ENCODE measurements at regions not wholly inside any gene's neighbourhood (a gene's known extent, or its start where the extent isn't known, plus 50 kb on each side); places are given as distances from the start of the nearest gene placed in this dataset.

DNA sequence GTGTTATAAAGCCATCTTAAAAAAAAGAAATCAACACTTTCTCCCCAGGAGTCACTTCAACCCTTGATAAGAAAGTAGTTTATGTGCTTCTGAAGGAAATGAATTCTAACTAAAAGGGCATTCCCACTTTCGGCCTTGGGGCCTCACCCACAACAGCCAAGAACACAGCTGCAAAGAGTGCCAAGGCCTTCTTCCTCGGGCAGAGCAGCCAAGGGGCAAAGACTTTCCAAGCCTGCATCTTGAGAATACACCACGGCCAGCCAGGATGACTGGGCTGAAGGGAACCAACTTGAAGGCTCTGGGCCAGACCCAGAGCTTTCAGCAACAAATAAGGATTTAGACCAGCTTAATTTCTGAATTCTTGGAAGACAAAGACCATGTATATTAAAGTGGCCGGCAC is 60.4 kb upstream of the FOXN3 start:
- no peak for FAIRE-seq
- Histone ChIP-seq H3K36me3 (ENCODE audit: control insufficient read depth in 3 of 3, insufficient read depth in 2 of 3, low read depth in 1 of 3, low read length in 3 of 3) (peaks cover 0 to 2% (median 2%) of the 10 kb centered on the region in 3 donors), H3K27me3 (ENCODE audit: control insufficient read depth in 3 of 3, insufficient read depth in 3 of 3, low read length in 3 of 3) (no peaks in the 10 kb centered on the region), H3K4me1 (ENCODE audit: control insufficient read depth in 3 of 3, insufficient read depth in 2 of 3, low read depth in 1 of 3, low read length in 2 of 3) (peaks cover 0 to 3% (median 0%) of the 10 kb centered on the region in 3 donors), H3K4me3 (ENCODE audit: low read depth in 1 of 3, low read length in 3 of 3) (no peak overlapping the region), H3K27ac (ENCODE audit: low read depth in 1 of 3, low read length in 2 of 3) (no peak overlapping the region), H3K9me3 (ENCODE audit: control insufficient read depth in 2 of 2, insufficient read depth in 1 of 2, low read depth in 1 of 2, low read length in 1 of 2) (no peaks in the 10 kb centered on the region)
- 13 to 53% (median 42%) methylated on average over 4 of the region's 4 CpGs for WGBS, 3 donors
- peak in 1 of 2 donors; percentile 70 for DNase-seq

DNA sequence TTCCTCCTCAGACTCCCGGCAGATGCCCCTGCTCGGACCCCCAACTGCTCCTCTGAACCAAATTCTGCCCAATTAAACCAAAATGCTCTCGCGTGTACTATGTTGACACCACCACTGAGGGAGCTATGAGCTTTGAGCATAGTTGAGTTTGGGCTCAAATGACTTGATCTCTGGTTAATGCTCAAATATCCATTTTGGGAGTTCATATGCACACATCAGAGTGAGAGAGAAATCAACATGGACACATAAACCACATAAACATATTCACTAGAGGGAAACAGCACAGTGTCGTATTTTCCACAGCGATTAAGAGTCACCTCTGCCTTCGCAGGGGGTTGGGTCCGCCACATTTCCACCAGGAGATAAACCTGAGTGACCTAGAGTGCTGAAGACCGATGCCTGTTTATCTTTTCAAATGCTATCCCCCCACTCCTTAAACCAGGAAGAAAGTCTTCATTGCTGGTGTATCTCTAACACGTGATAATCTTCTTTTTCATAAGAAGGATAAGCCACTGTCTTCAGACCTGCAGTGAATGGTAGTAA is 59.4 kb upstream of the FOXN3 start:
- DNase-seq (no peak), FAIRE-seq (no peak)
- 94 to 97% (median 95%) methylated on average over 10 of the region's 10 CpGs for WGBS, 3 donors
- no peaks in the 10 kb centered on the region for H3K27me3 ChIP-seq (ENCODE audit: control insufficient read depth in 3 of 3, insufficient read depth in 3 of 3, low read length in 3 of 3)
- H3K9me3 ChIP-seq (ENCODE audit: control insufficient read depth in 2 of 2, insufficient read depth in 1 of 2, low read depth in 1 of 2, low read length in 1 of 2): no peaks in the 10 kb centered on the region
- H3K27ac ChIP-seq (ENCODE audit: low read depth in 1 of 3, low read length in 2 of 3): no peak overlapping the region
- H3K4me1 ChIP-seq (ENCODE audit: control insufficient read depth in 3 of 3, insufficient read depth in 2 of 3, low read depth in 1 of 3, low read length in 2 of 3): peaks cover 0 to 4% (median 0%) of the 10 kb centered on the region in 3 donors
- peaks cover 0 to 2% (median 0%) of the 10 kb centered on the region in 3 donors for H3K36me3 ChIP-seq (ENCODE audit: control insufficient read depth in 3 of 3, insufficient read depth in 2 of 3, low read depth in 1 of 3, low read length in 3 of 3)
- no peak overlapping the region for H3K4me3 ChIP-seq (ENCODE audit: low read depth in 1 of 3, low read length in 3 of 3)

DNA sequence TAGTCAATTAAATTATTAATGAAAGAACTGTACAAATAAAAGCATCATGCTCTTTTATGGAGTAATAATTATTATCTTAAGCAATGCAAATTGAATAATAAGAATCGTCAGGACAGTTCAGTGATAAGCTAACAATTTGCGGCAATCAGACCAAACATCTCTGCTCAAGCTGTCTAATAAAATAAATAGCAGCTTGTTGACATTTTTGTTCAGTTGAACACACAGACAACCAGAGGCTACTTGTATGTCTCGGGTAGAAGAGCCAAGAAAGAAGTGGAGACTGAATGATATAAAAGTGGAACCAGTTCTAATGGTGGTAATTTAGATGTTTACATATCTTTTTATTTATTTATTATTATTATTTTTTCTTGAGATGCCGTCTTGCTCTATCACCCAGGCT is 57.4 kb upstream of the FOXN3 start:
- H3K9me3 ChIP-seq (ENCODE audit: control insufficient read depth in 2 of 2, insufficient read depth in 1 of 2, low read depth in 1 of 2, low read length in 1 of 2): no peaks in the 10 kb centered on the region
- H3K27me3 ChIP-seq (ENCODE audit: control insufficient read depth in 3 of 3, insufficient read depth in 3 of 3, low read length in 3 of 3): no peaks in the 10 kb centered on the region
- no peak overlapping the region for H3K27ac ChIP-seq (ENCODE audit: low read depth in 1 of 3, low read length in 2 of 3)
- 66 to 75% (median 67%) methylated on average over 4 of the region's 4 CpGs for WGBS, 3 donors
- FAIRE-seq (no peak), DNase-seq (no peak)
- peaks cover 0 to 2% (median 0%) of the 10 kb centered on the region in 3 donors for H3K36me3 ChIP-seq (ENCODE audit: control insufficient read depth in 3 of 3, insufficient read depth in 2 of 3, low read depth in 1 of 3, low read length in 3 of 3)
- H3K4me3 ChIP-seq (ENCODE audit: low read depth in 1 of 3, low read length in 3 of 3): no peak overlapping the region
- peaks cover 0 to 8% (median 7%) of the 10 kb centered on the region in 3 donors for H3K4me1 ChIP-seq (ENCODE audit: control insufficient read depth in 3 of 3, insufficient read depth in 2 of 3, low read depth in 1 of 3, low read length in 2 of 3)

DNA sequence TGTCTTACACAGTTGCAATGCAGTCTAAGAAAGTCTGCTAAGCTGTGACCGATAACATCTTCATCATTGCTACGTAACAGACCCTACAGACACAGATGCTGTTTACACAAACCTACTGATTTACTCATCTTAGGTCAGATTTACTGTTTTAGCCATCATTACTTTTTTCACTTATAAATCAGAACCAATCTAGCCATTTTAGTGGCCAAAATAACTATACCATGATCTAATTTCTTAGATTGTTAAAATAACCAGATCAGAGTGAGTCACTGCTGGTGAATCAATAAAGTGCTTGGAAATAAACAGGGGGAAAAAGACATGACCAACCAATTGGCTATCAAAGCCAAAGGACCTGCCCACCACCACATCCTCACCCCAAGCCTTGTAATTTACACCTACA is 57.0 kb upstream of the FOXN3 start:
- 86 to 97% (median 95%) methylated on average over 2 of the region's 2 CpGs for WGBS, 3 donors

DNA sequence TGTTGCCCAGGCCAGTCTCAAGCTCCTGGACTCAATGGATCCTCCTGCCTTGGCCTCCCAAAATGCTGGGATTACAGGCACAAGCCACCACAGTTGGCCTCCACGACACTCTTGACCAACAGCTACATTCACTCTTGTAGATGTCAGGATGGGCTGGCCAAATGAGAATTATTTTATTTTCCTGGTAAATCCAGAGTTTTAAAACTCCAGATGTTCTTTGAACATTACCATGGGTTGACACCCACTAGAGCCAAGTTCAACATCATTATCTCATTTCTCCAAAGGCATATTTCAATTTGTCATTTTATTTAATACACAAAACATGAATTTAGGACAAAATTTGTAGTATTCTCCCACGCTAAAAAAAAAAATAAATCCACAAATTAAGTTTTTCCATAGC is 56.5 kb upstream of the FOXN3 start:
- Histone ChIP-seq H3K27ac (ENCODE audit: low read depth in 1 of 3, low read length in 2 of 3) (no peak overlapping the region), H3K4me1 (ENCODE audit: control insufficient read depth in 3 of 3, insufficient read depth in 2 of 3, low read depth in 1 of 3, low read length in 2 of 3) (peaks cover 0 to 9% (median 8%) of the 10 kb centered on the region in 3 donors), H3K36me3 (ENCODE audit: control insufficient read depth in 3 of 3, insufficient read depth in 2 of 3, low read depth in 1 of 3, low read length in 3 of 3) (no peaks in the 10 kb centered on the region), H3K4me3 (ENCODE audit: low read depth in 1 of 3, low read length in 3 of 3) (no peak overlapping the region), H3K9me3 (ENCODE audit: control insufficient read depth in 2 of 2, insufficient read depth in 1 of 2, low read depth in 1 of 2, low read length in 1 of 2) (no peaks in the 10 kb centered on the region), H3K27me3 (ENCODE audit: control insufficient read depth in 3 of 3, insufficient read depth in 3 of 3, low read length in 3 of 3) (no peaks in the 10 kb centered on the region)
- no peak for FAIRE-seq
- no peak for DNase-seq
- 83 to 95% (median 93%) methylated on average over 2 of the region's 2 CpGs for WGBS, 3 donors

More for the DNA sequence above, 57.0 kb upstream of the FOXN3 start:
- DNase-seq: no peak
- Histone ChIP-seq H3K4me1 (ENCODE audit: control insufficient read depth in 3 of 3, insufficient read depth in 2 of 3, low read depth in 1 of 3, low read length in 2 of 3) (peaks cover 0 to 9% (median 8%) of the 10 kb centered on the region in 3 donors), H3K9me3 (ENCODE audit: control insufficient read depth in 2 of 2, insufficient read depth in 1 of 2, low read depth in 1 of 2, low read length in 1 of 2) (no peaks in the 10 kb centered on the region), H3K4me3 (ENCODE audit: low read depth in 1 of 3, low read length in 3 of 3) (no peak overlapping the region), H3K27ac (ENCODE audit: low read depth in 1 of 3, low read length in 2 of 3) (no peak overlapping the region), H3K27me3 (ENCODE audit: control insufficient read depth in 3 of 3, insufficient read depth in 3 of 3, low read length in 3 of 3) (no peaks in the 10 kb centered on the region), H3K36me3 (ENCODE audit: control insufficient read depth in 3 of 3, insufficient read depth in 2 of 3, low read depth in 1 of 3, low read length in 3 of 3) (peaks cover 0 to 1% (median 0%) of the 10 kb centered on the region in 3 donors)
- no peak for FAIRE-seq

DNA sequence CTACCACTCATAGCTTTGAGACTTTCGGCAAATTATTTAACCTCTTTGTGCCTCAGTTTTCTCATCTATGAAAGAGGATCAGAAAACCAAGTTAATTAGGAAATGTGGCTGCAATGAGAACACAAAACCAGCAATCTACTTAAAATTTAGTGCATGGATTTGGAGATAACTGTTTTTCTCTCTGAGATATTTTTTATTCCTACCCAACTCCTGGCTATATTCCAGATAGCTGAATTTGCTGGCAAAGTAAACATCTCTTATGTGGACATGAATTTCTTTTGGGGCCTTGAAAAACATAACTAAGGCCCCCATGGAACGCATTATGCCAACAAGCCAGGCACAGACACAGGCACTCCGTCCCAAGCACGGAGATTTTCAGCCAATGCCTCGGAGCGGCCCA is 53.4 kb upstream of the FOXN3 start:
- FAIRE-seq (no peak), DNase-seq (no peak)
- no peak overlapping the region for H3K4me3 ChIP-seq (ENCODE audit: low read depth in 1 of 3, low read length in 3 of 3)
- peaks cover 0 to 6% (median 0%) of the 10 kb centered on the region in 3 donors for H3K36me3 ChIP-seq (ENCODE audit: control insufficient read depth in 3 of 3, insufficient read depth in 2 of 3, low read depth in 1 of 3, low read length in 3 of 3)
- H3K9me3 ChIP-seq (ENCODE audit: control insufficient read depth in 2 of 2, insufficient read depth in 1 of 2, low read depth in 1 of 2, low read length in 1 of 2): no peaks in the 10 kb centered on the region
- peaks cover 0 to 9% (median 5%) of the 10 kb centered on the region in 3 donors for H3K4me1 ChIP-seq (ENCODE audit: control insufficient read depth in 3 of 3, insufficient read depth in 2 of 3, low read depth in 1 of 3, low read length in 2 of 3)
- WGBS, 3 donors: 91 to 96% (median 96%) methylated on average over 6 of the region's 6 CpGs
- H3K27me3 ChIP-seq (ENCODE audit: control insufficient read depth in 3 of 3, insufficient read depth in 3 of 3, low read length in 3 of 3): no peaks in the 10 kb centered on the region
- no peak overlapping the region for H3K27ac ChIP-seq (ENCODE audit: low read depth in 1 of 3, low read length in 2 of 3)

DNA sequence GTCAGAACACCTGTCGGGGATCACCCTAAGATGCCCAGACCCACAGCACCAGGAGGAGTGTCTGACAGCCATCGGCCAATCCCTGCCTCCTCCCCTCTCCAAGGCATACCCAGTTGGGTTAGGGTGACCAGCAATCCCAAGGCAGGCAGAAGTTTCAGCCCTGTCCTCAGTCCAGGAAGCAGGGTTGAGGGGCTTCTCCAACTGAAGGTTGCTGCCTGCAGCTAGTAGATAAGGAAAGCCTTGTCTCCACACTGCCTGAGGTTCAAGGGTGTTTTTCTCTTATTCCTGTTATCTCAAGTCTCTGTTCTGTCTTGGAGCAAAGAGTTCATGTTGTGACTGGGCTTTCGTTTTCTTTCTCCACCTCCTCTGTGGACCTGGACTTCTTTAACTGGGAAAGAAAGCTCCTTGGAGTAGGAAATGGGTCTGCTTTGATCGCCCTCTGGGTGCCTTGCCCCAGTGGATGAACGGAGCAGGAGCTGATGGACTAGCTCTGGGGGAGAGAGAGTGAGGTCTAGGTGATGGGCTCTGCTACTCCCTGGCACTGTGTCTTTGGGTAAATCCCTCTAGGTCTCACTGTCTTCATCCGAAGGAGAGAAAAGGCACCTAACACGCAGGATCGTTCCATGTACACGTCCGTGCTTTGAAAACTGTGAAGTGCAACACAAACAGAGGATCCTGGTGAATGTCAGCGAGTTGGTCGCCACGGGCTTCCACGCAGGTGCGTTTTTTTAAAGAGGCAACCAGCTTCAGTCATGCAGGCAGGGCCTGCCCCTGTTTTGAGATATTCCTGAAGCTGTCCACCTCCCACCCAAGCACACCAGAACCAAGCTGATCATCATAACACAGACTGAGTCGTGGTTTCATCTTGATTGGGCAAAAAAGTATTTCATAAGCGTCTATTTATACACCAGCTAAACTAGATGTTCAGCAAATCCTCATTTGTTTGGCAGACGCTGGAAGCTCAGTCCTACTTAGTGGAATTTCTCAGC is 52.5 kb upstream of the FOXN3 start:
- H3K27ac ChIP-seq (ENCODE audit: low read depth in 1 of 3, low read length in 2 of 3): no peak overlapping the region
- peak in 1 of 2 donors; percentile 20 for DNase-seq
- peaks cover 0 to 6% (median 0%) of the 10 kb centered on the region in 3 donors for H3K36me3 ChIP-seq (ENCODE audit: control insufficient read depth in 3 of 3, insufficient read depth in 2 of 3, low read depth in 1 of 3, low read length in 3 of 3)
- H3K4me1 ChIP-seq (ENCODE audit: control insufficient read depth in 3 of 3, insufficient read depth in 2 of 3, low read depth in 1 of 3, low read length in 2 of 3): peaks cover 0 to 9% (median 5%) of the 10 kb centered on the region in 3 donors
- no peak overlapping the region for H3K4me3 ChIP-seq (ENCODE audit: low read depth in 1 of 3, low read length in 3 of 3)
- no peaks in the 10 kb centered on the region for H3K27me3 ChIP-seq (ENCODE audit: control insufficient read depth in 3 of 3, insufficient read depth in 3 of 3, low read length in 3 of 3)
- WGBS, 3 donors: 77% methylated on average over 18 of the region's 18 CpGs
- no peaks in the 10 kb centered on the region for H3K9me3 ChIP-seq (ENCODE audit: control insufficient read depth in 2 of 2, insufficient read depth in 1 of 2, low read depth in 1 of 2, low read length in 1 of 2)
- FAIRE-seq: no peak

DNA sequence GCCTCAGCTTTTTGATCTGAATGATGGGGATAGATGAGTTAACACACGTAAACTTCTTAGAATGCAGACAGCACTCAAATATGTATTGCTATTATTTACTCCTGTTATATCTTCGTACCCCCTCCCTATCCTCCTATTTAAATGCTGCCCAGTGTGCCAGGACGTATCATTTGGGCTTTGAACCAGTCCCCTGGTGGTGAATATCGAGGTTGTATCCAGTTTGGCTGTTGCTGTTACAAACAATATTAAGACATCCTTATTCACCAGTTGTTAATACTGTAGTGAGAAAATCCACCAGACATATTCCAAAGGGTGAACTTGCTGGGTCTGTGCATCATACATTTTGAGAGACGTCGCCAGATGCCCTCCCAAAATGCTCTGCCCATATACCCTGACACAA is 51.5 kb upstream of the FOXN3 start:
- no peak for DNase-seq
- no peak for FAIRE-seq
- whole genome bisulfite sequencing, 3 donors: 96 to 97% (median 96%) methylated on average over 6 of the region's 6 CpGs
- Histone ChIP-seq H3K4me1 (ENCODE audit: control insufficient read depth in 3 of 3, insufficient read depth in 2 of 3, low read depth in 1 of 3, low read length in 2 of 3) (peaks cover 0 to 9% (median 5%) of the 10 kb centered on the region in 3 donors), H3K9me3 (ENCODE audit: control insufficient read depth in 2 of 2, insufficient read depth in 1 of 2, low read depth in 1 of 2, low read length in 1 of 2) (no peaks in the 10 kb centered on the region), H3K27me3 (ENCODE audit: control insufficient read depth in 3 of 3, insufficient read depth in 3 of 3, low read length in 3 of 3) (no peaks in the 10 kb centered on the region), H3K36me3 (ENCODE audit: control insufficient read depth in 3 of 3, insufficient read depth in 2 of 3, low read depth in 1 of 3, low read length in 3 of 3) (peaks cover 0 to 6% (median 0%) of the 10 kb centered on the region in 3 donors), H3K27ac (ENCODE audit: low read depth in 1 of 3, low read length in 2 of 3) (no peak overlapping the region), H3K4me3 (ENCODE audit: low read depth in 1 of 3, low read length in 3 of 3) (no peak overlapping the region)
